ENCODE measurements at regions not wholly inside any gene's neighbourhood (a gene's known extent, or its start where the extent isn't known, plus 50 kb on each side); places are given as distances from the start of the nearest gene placed in this dataset.
"Not testable (repeated sequence)": the region's sequence is repeated elsewhere in the genome, so short reads cannot be mapped to it uniquely, and the experiment has no call there.

- DNase-seq: no peak
Observed at GRCh38 chr1:219067350-219067712, 106.3 kb upstream of the LYPLAL1 start.

GRCh38 chr1:219070395-219070794, 103.3 kb upstream of the LYPLAL1 start:
- DNase-seq: not testable (repeated sequence)

- no peak for DNase-seq
Observed at GRCh38 chr1:219071209-219071608, 102.5 kb upstream of the LYPLAL1 start.

GRCh38 chr1:219072329-219072728, 101.3 kb upstream of the LYPLAL1 start:
- no peak for DNase-seq

- DNase-seq: no peak
Observed at GRCh38 chr1:219074084-219074728, 99.5 kb upstream of the LYPLAL1 start.

GRCh38 chr1:219075121-219075879, 98.4 kb upstream of the LYPLAL1 start:
- no peak for DNase-seq

GRCh38 chr1:219076326-219076937, 97.2 kb upstream of the LYPLAL1 start:
- DNase-seq: no peak

GRCh38 chr1:219077767-219078166, 95.9 kb upstream of the LYPLAL1 start:
- not testable (repeated sequence) for DNase-seq

- no peak for DNase-seq
Observed at GRCh38 chr1:219081943-219082925, 91.4 kb upstream of the LYPLAL1 start.

GRCh38 chr1:219083631-219084030, 90.0 kb upstream of the LYPLAL1 start:
- DNase-seq: no peak

- no peak for DNase-seq
Observed at GRCh38 chr1:219085082-219085481, 88.6 kb upstream of the LYPLAL1 start.

- DNase-seq: no peak
Observed at GRCh38 chr1:219085988-219086387, 87.7 kb upstream of the LYPLAL1 start.

GRCh38 chr1:219086956-219087469, 86.7 kb upstream of the LYPLAL1 start:
- no peak for DNase-seq

GRCh38 chr1:219088778-219089557, 84.7 kb upstream of the LYPLAL1 start:
- no peak for DNase-seq

GRCh38 chr1:219090607-219091006, 83.1 kb upstream of the LYPLAL1 start:
- no peak for DNase-seq

GRCh38 chr1:219092206-219092605, 81.5 kb upstream of the LYPLAL1 start:
- no peak for DNase-seq

- no peak for DNase-seq
Observed at GRCh38 chr1:219099307-219099706, 74.4 kb upstream of the LYPLAL1 start.

GRCh38 chr1:219100059-219100458, 73.6 kb upstream of the LYPLAL1 start:
- DNase-seq: no peak

GRCh38 chr1:219102466-219102865, 71.2 kb upstream of the LYPLAL1 start:
- DNase-seq: not testable (repeated sequence)

GRCh38 chr1:219105893-219106292, 67.8 kb upstream of the LYPLAL1 start:
- no peak for DNase-seq

- no peak for DNase-seq
Observed at GRCh38 chr1:219109424-219110018, 64.2 kb upstream of the LYPLAL1 start.

Measured in NCI-H1417 treated with DMSO at 0.1 percent for 48 hours (cell line).